ENCODE measurements at regions not wholly inside any gene's neighbourhood (a gene's known extent, or its start where the extent isn't known, plus 50 kb on each side); places are given as distances from the start of the nearest gene placed in this dataset.
"Not testable (repeated sequence)": the region's sequence is repeated elsewhere in the genome, so short reads cannot be mapped to it uniquely, and the experiment has no call there.

- DNase-seq (ENCODE audit: low read depth) = no peak
These were observed 1996.9 kb downstream of the LRRC4C start for GRCh38 chr11:39462506-39462905.

GRCh38 chr11:39461066-39461465 is 1998.4 kb downstream of the LRRC4C start:
- DNase-seq (ENCODE audit: low read depth) = no peak

GRCh38 chr11:39459606-39460005 is 1999.8 kb downstream of the LRRC4C start:
- no peak for DNase-seq (ENCODE audit: low read depth)

DNA sequence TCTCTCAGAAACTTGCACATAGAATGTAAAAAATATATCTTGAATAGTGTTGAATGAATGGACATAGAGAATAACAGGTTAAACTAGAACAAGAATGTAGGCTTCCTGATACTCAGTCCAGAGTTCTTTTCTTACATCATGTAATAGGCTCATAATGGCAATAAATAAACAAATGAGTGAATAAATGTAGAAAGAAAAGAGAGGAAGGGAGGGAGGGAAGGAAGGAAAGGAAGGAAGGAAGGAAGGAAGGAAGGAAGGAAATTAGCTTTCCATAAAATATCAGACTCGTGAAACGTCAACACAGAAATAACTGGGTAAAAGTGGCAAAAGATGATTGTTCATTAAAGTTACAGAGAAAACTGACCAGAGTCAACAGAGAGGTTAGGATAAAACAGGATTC is 2001.0 kb downstream of the LRRC4C start:
- no peak for DNase-seq (ENCODE audit: low read depth)

DNA sequence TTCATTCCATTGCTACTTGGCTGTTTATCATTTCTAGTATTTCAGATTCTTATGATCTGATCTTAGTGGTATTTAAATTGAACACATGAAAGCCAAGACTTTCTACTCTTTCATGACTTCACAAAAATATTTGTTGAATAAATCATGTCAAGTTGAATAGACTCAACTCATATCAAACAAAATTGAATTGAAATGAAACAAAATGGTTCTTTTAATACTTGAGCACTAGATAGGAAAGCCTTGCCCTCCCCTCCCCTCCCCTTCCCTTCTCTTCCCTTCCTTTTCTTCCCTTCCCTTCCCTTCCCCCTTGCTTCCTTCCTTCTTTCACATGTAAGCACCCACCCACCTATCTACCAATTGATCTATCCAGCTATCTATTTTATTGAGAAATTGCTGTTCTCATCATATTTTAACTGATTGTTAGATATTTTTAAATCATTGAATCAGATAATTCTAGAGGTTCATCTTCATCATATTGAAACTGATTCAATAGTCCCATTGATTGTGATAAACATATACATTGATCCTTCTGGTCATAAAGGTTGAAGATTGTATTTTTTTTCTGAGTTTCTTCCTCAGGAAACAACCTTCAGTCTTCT is 2015.9 kb downstream of the LRRC4C start:
- no peak for DNase-seq (ENCODE audit: low read depth)

- no peak for DNase-seq (ENCODE audit: low read depth)
These were observed 2017.3 kb downstream of the LRRC4C start for GRCh38 chr11:39442177-39442576.

DNA sequence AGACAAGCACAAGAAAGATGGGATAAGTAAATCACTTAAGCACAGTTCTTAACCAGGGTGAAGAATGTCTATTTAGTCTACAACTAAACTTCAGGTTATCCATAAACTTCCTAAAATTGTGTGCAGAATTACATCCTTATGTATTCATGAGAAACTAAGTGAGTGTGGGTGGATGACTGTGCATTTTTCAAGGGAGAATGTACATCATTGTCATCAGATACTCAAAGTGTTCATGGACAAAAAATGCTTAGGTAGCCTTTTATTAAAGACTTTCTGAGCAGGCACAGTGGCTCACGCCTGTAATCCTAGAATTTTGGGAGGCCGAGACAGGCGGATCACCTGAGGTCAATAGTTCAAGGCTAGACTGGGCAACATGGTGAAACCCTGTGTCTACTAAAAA is 2023.8 kb downstream of the LRRC4C start:
- DNase-seq (ENCODE audit: low read depth) = no peak

DNA sequence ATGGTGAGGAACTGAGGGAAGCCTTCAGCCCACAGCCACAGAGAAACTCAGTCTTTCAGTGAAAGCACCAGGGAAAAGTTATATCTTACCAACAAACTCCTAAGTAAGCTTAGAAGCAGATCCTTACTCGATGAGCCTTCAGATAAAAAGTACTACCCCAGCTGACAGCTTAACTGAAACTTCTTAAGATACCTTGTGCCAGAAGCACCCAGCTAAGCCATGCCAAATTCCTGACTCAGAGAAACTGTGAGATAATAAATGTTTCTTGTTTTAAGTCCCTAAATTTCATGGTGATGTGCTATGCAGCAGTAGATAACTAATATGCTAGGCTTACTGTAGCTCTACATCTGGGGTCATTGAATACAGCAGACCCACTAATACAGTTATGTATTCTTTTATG is 2025.0 kb downstream of the LRRC4C start:
- DNase-seq (ENCODE audit: low read depth) = no peak

- DNase-seq (ENCODE audit: low read depth) = no peak
These were observed 2026.5 kb downstream of the LRRC4C start for GRCh38 chr11:39432929-39433328.

DNA sequence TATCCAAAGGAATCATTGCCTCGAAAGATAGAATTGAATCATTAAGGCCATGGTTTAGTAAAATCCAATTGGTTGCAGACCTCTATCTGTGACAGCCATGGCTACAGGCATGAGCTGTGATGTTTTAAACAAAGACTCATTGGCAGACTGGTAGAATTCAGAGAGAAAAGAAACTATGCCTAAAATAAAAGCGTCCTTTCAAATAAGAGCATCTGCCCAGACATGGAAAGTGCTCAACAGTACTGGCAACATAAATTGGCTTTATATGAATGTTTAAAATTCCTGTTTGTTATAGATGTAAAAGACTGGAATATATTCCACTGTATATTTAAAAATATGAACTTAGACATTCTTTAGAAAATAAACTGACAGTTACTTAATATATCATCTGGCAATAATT is 2034.2 kb downstream of the LRRC4C start:
- DNase-seq (ENCODE audit: low read depth) = no peak

DNA sequence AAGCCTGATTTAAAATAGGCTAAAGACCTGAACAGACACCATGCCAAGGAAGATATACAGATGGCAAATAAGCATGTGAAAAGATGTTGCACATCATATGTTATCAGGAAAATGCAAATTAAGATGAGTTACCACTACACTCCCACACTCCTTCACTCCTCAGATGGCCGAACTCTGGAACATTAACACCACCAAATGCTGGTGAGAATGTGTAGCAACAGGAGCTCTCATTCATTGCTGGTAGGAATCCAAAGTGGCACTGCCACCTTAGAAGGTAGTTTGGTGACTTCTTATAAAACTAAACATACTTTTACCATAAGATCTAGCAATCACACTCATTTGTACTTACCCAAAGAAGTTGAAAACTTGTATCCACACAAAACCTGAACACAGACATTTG is 2047.3 kb downstream of the LRRC4C start:
- DNase-seq (ENCODE audit: low read depth) = no peak

DNA sequence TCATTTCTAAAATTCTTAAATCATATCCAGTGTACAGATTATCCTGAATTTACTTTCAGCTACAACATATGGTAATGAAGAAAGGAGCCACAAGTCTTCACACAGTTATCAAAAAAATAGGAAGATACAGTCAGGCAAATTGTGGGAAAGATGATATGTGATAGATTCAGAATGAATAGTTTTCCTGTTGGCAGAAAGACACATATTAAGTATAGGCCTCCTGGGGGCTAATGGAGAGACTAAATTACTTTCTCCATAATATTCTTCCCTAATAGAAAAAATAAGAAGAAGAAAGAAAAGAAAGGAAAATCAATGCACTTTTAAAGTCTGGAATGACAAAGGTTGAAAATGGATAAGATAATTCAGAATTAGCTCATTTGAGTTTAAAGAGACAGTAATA is 2073.5 kb downstream of the LRRC4C start:
- DNase-seq (ENCODE audit: low read depth) = no peak

DNA sequence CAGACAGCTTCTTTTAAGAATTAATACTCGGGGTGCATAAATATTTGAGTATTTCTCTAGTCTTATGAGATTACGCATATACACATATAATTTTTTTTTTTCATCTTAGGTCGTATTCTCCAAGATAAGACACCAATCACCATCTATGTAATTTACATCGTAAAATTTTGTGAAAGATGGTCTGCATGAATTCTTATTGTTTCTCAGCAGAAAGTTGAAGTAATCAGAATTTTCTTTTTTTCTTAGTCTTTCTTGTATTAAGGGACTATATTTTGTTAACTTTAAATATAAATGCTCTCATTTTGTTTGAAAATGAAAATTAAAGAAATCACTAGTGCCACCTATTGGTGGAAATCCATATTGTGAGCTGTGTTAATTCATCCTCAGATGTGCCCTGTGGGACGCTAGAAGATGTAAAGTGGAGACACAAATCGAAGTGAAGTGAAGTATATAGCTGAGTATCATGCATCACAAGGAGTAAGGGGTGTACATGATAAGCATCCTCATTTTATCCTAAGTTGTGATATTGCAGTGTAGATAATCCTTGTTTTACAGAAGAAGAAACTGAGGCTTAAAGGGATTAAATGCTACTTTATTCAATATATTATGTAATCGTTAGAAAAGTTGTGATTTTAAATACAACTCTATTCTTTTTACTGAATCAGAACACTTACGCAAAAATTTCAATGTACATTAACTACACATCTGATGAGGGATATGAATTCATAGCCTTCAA is 2084.3 kb downstream of the LRRC4C start:
- no peak for DNase-seq (ENCODE audit: low read depth)

DNA sequence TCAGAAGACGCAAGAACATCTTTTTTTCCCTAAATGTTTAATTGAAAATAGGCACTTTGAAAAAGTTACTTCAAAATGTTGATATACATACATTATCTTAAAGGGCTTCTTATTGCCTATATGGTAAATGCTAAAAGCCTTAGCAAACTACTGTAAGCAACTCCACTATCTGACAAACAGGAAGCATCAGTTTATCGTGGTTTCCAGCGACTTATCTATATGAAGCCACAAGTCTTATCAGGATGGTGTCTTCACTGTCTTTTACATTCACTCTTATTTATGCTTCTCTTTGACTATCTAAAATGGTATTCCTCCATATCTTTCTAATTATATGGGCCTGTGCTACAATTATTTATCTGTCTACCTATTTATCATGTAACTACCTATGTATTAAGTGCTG is 2091.9 kb downstream of the LRRC4C start:
- DNase-seq (ENCODE audit: low read depth) = no peak

DNA sequence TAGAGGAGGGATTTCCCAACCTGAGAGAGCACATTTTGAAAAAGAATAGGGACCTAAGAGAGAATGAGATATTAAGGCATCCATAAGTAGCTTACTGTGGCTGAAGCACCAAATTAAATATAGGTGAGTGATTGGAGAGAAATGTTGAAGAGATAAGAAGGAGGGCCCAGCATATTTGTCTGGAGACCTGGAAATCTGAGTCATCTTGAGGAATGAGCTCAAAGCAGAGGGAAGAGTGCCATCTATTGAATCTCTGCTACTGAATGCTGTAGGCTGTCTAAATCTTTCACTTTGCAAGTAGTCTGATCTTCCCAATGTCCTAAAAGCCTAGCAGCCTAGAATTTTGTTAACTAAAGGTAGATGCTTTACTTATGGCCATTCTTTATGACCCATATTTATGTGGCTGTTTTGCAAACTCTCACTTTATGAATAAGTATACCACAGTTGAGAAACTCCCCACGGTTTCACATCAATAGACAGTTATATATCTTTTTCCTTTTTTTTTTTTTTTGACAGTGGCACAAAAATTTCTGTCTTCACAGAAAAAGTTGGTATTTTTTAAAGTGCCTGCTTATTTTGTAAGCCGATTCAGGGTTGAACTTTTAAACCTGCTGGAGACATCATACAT is 2093.5 kb downstream of the LRRC4C start:
- DNase-seq (ENCODE audit: low read depth) = no peak

GRCh38 chr11:39363571-39363970 is 2095.9 kb downstream of the LRRC4C start:
- DNase-seq (ENCODE audit: low read depth) = no peak

DNA sequence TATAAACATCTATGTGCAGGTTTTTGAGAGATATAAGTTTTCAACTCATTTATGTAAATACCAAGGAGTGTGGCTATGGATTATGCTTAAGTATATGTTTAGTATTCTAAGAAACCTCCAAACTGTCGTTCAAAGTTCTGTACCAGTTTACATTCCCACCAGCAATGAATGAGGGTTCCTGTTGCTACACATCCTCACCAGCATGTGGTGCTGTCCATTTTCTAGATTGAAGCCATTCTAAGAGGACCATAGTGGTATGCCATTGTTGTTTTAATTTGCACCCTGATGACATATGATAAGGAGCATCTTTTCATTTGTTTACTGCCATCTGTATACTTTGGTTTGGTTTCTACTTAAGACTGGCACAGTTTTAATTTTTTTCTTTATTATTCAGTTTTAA is 2097.9 kb downstream of the LRRC4C start:
- DNase-seq (ENCODE audit: low read depth) = no peak

GRCh38 chr11:39345834-39346442 is 2113.5 kb downstream of the LRRC4C start:
- no peak for DNase-seq (ENCODE audit: low read depth)

GRCh38 chr11:39341461-39341860 is 2118.0 kb downstream of the LRRC4C start:
- no peak for DNase-seq (ENCODE audit: low read depth)

DNA sequence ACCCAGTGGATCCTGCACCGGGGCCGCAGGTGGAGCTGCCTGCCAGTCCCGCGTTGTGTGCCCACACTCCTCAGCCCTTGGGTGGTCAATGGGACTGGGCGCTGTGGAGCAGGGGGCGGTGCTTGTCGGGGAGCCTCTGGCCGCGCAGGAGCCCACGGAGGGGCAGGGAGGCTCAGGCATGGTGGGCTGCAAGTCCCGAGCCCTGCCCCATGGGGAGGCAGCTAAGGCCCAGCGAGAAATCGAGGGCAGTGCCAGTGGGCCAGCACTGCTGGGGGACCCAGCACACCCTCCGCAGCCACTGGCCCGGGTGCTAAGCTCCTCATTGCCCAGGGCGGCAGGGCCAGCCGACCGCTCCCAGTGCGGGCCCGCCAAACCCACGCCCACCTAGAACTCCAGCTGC is 2126.4 kb downstream of the LRRC4C start:
- not testable (repeated sequence) for DNase-seq (ENCODE audit: low read depth)

- DNase-seq (ENCODE audit: low read depth) = no peak
These were observed 2132.2 kb downstream of the LRRC4C start for GRCh38 chr11:39327302-39327701.

GRCh38 chr11:39311888-39312287 is 2147.6 kb downstream of the LRRC4C start:
- not testable (repeated sequence) for DNase-seq (ENCODE audit: low read depth)

GRCh38 chr11:39304586-39304985 is 2154.9 kb downstream of the LRRC4C start:
- DNase-seq (ENCODE audit: low read depth) = no peak
